HepG2 (cell line): ENCODE measurements at regions not wholly inside any gene's neighbourhood (a gene's known extent, or its start where the extent isn't known, plus 50 kb on each side); places are given as distances from the start of the nearest gene placed in this dataset.
A peak's percentile ranks its signal among the peaks of the same experiment; 100 is the strongest.

ENCODE experiments used
- ATAC-seq: fragments of 200-7000 bp; cut with Tn5 transposase; 3 replicates; pipeline ENCODE4 v1.9.1; 2020; ENCODE audit warnings: mild to moderate bottlenecking, moderate library complexity
- BruUV-seq: library from RNA; stranded (reverse); fragments of 400-500 nt; replicated peaks from 2 replicates; lab custom pipeline; 2021; lab: Mats Ljungman, UMichigan
- CTCF ChIA-PET: fragments of 300-600 bp; formaldehyde crosslinking; extraction: SDS; loops from one replicate; lab custom pipeline; 2021; ENCODE audit warnings: low total read pairs, inconsistent platforms, low intra/inter-chr PET ratio; lab: Yijun Ruan, JAX
- POLR2A ChIA-PET: fragments of 350-600 bp; sonication (Branson Sonifier 250); formaldehyde crosslinking; loops from one replicate; lab custom pipeline; 2020; ENCODE audit warnings: antibody characterized with exemption, inconsistent platforms; lab: Yijun Ruan, JAX
- DNase-seq: peaks from one replicate; pipeline ENCODE4 v3.0.0-alpha.2; 2015; ENCODE audit warnings: low spot score
- FAIRE-seq: peaks from 3 replicates; lab custom pipeline; 2011; peaks lifted over from hg19 to GRCh38; lab: Jason Lieb, UNC
- H2AFZ ChIP-seq: one replicate; pipeline ENCODE4 v1.6.1; 2011; ENCODE audit warnings: low read length, inconsistent platforms
- H3K27ac ChIP-seq: fragments of 300-600 bp; 3 replicates; pipeline ENCODE4 v1.8.0; 2011; ENCODE audit warnings: mixed run types, mild to moderate bottlenecking, mixed read lengths, low read length, inconsistent platforms; ENCODE audit not compliant: insufficient read depth; ENCODE audit errors: extremely low read length
- H3K27me3 ChIP-seq, 2 experiments: fragments of 200-600 bp in 1 of 2; 2 replicates in 1 of 2; 3 replicates in 1 of 2; pipeline versions ENCODE4 v1.6.0 to v1.8.0; 2011; ENCODE audit warnings: low read length in 2 of 2, mild to moderate bottlenecking in 2 of 2, moderate library complexity in 2 of 2, inconsistent platforms in 1 of 2; ENCODE audit not compliant: insufficient read depth in 2 of 2, control insufficient read depth in 1 of 2
- H3K36me3 ChIP-seq, 2 experiments: fragments of 200-600 bp in 1 of 2; replicated peaks in 1 of 2; 2 replicates in 1 of 2; 3 replicates in 1 of 2; pipeline versions ENCODE4 v1.5.1 to v1.8.0; 2011; ENCODE audit warnings: low read length in 2 of 2, inconsistent platforms in 1 of 2; ENCODE audit not compliant: insufficient read depth in 2 of 2, control insufficient read depth in 1 of 2
- H3K4me1 ChIP-seq: 2 replicates; pipeline ENCODE4 v1.5.1; 2012; ENCODE audit warnings: low read length, inconsistent platforms; ENCODE audit not compliant: insufficient read depth
- H3K4me2 ChIP-seq: 2 replicates; pipeline ENCODE4 v1.6.0; 2011; ENCODE audit warnings: low read depth, low read length, inconsistent platforms
- H3K4me3 ChIP-seq, 3 experiments: fragments of 200-600 bp in 1 of 3; sonication (generic), shearing (Covaris generic) in 1 of 3; replicated peaks in 1 of 3; 2 replicates each; pipeline ENCODE4 v1.5.1; 2011 to 2016; ENCODE audit warnings: low read length in 3 of 3, inconsistent platforms in 2 of 3, low read depth in 2 of 3, mild to moderate bottlenecking in 2 of 3, control low read depth in 1 of 3, mixed read lengths in 1 of 3; ENCODE audit not compliant: insufficient read depth in 1 of 3
- H3K79me2 ChIP-seq: one replicate; pipeline ENCODE4 v1.6.1; 2011; ENCODE audit warnings: low read length, inconsistent platforms; ENCODE audit not compliant: insufficient read depth
- H3K9ac ChIP-seq: 2 replicates; pipeline ENCODE4 v1.6.0; 2011; ENCODE audit warnings: mild to moderate bottlenecking, low read depth, low read length, inconsistent platforms; ENCODE audit not compliant: insufficient read depth
- H3K9me3 ChIP-seq: 2 replicates; pipeline ENCODE4 v1.5.1; 2012; ENCODE audit warnings: mild to moderate bottlenecking, low read length
- H4K20me1 ChIP-seq: 2 replicates; pipeline ENCODE4 v1.6.0; 2011; ENCODE audit warnings: inconsistent platforms, mild to moderate bottlenecking, low read length, moderate library complexity; ENCODE audit not compliant: insufficient read depth
- CBFB ChIP-seq: sonication (generic); formaldehyde crosslinking; IDR thresholded peaks from 2 replicates; pipeline ENCODE4 v1.4.0; 2020; ENCODE audit warnings: missing genetic modification reagents
- HNF4G ChIP-seq, 2 experiments: sonication (generic) in 1 of 2; formaldehyde crosslinking in 1 of 2; IDR thresholded peaks; 2 replicates each; pipeline versions ENCODE4 v1.4.0 to v1.6.1; 2011 to 2020; ENCODE audit warnings: borderline replicate concordance in 2 of 2, low read depth in 2 of 2, mild to moderate bottlenecking in 2 of 2, low read length in 1 of 2, missing genetic modification reagents in 1 of 2, moderate library complexity in 1 of 2
- JDP2 ChIP-seq: sonication (generic); formaldehyde crosslinking; IDR thresholded peaks from 2 replicates; pipeline ENCODE4 v1.8.1; 2022; ENCODE audit warnings: missing genetic modification reagents, borderline replicate concordance
- KLF15 ChIP-seq: sonication (generic); formaldehyde crosslinking; IDR thresholded peaks from 2 replicates; pipeline ENCODE4 v1.8.1; 2023; ENCODE audit warnings: borderline replicate concordance, mild to moderate bottlenecking, inconsistent platforms, missing genetic modification reagents, mixed read lengths
- KMT2B ChIP-seq: IDR thresholded peaks from 2 replicates; pipeline ENCODE4 v1.6.1; 2016; ENCODE audit warnings: missing genetic modification reagents, missing compliant biosample characterization
- MAFK ChIP-seq, 2 experiments: IDR thresholded peaks in 1 of 2; conservative IDR thresholded peaks in 1 of 2; 2 replicates each; pipeline ENCODE4 v1.6.1; 2011; ENCODE audit warnings: improper control_type of control experiment in 2 of 2, low read length in 2 of 2
- SAFB2 ChIP-seq: sonication (generic); formaldehyde crosslinking; IDR thresholded peaks from 2 replicates; pipeline ENCODE4 v1.5.1; 2020; ENCODE audit warnings: missing genetic modification reagents, low read depth, mild to moderate bottlenecking, borderline replicate concordance
- SPEN ChIP-seq: sonication (generic); formaldehyde crosslinking; IDR thresholded peaks from 2 replicates; pipeline ENCODE4 v1.5.1; 2020; ENCODE audit warnings: low read depth, mild to moderate bottlenecking, missing genetic modification reagents
- STAG1 ChIP-seq: sonication (generic); formaldehyde crosslinking; IDR thresholded peaks from 2 replicates; pipeline ENCODE4 v1.4.0; 2020; ENCODE audit warnings: missing genetic modification reagents
- U2AF2 ChIP-seq: fragments of 200-400 bp; formaldehyde crosslinking; IDR thresholded peaks from 2 replicates; pipeline ENCODE4 v1.6.1; 2017; ENCODE audit warnings: low read depth, mild to moderate bottlenecking, low read length
- ZMYM3 ChIP-seq: sonication (generic); formaldehyde crosslinking; IDR thresholded peaks from 2 replicates; pipeline ENCODE4 v1.5.1; 2020; ENCODE audit warnings: mild to moderate bottlenecking, missing genetic modification reagents
- ZNF557 ChIP-seq: sonication (generic); formaldehyde crosslinking; IDR thresholded peaks from 2 replicates; pipeline ENCODE4 v1.4.0; 2020; ENCODE audit warnings: missing genetic modification reagents
- WGBS: methylation state at CpG from one replicate; pipeline ENCODE4 v1.1.6; 2017; ENCODE audit warnings: low lambda C conversion rate; 5-methylcytosine and 5-hydroxymethylcytosine counted together
- in situ Hi-C: cut with HindIII; loops from 2 replicates; pipeline ENCODE4 v1.10.0; 2017; ENCODE audit warnings: low pct_unique_long_range_greater_than_20kb; ENCODE audit not compliant: extremely low pct_ligation_motif_present
- intact Hi-C: fragments of 100-400 bp; cut with micrococcal nuclease; formaldehyde crosslinking; loops from one replicate; pipeline ENCODE4 v1.10.0; 2022; ENCODE audit not compliant: unreplicated experiment
- TF ChIP-seq, protein P1 (sequence below): fragments of 450-650 bp; IDR thresholded peaks from 2 replicates; pipeline ENCODE4 v1.6.1; 2016
- TF ChIP-seq, protein P2 (sequence below): sonication (generic); formaldehyde crosslinking; IDR thresholded peaks from 2 replicates; pipeline ENCODE4 v1.5.0; 2020; ENCODE audit warnings: missing genetic modification reagents, mild to moderate bottlenecking, borderline replicate concordance
- TF ChIP-seq, protein P3 (sequence below): sonication (generic); formaldehyde crosslinking; IDR thresholded peaks from 2 replicates; pipeline ENCODE4 v1.9.0; 2022; ENCODE audit warnings: low read depth, missing genetic modification reagents
- TF ChIP-seq, protein P4 (sequence below): sonication (generic); formaldehyde crosslinking; IDR thresholded peaks from 2 replicates; pipeline ENCODE4 v1.4.0; 2020; ENCODE audit warnings: missing genetic modification reagents

DNA sequence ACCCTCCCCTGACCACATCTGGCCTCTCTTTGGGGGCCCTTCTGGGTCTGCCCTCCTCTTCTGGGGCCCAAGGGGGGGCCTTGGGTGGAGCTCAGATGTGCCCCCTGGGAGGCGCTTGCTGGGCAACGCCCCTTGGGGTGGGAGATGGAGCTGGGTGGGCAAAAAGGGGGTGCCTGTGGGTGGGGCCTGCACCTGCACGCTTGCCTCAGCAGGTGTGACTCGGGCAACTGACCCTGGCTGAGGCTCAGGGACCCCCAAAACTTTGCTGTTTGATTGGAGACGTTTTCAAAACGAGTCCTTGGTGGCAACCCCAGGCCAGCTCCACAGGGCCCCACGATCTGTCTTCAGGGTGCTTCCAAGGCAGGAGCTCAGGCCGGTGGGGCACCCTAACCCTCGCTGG, 105.3 kb downstream of the SIK1 start (continued):
- TF ChIP-seq, protein P1, sequence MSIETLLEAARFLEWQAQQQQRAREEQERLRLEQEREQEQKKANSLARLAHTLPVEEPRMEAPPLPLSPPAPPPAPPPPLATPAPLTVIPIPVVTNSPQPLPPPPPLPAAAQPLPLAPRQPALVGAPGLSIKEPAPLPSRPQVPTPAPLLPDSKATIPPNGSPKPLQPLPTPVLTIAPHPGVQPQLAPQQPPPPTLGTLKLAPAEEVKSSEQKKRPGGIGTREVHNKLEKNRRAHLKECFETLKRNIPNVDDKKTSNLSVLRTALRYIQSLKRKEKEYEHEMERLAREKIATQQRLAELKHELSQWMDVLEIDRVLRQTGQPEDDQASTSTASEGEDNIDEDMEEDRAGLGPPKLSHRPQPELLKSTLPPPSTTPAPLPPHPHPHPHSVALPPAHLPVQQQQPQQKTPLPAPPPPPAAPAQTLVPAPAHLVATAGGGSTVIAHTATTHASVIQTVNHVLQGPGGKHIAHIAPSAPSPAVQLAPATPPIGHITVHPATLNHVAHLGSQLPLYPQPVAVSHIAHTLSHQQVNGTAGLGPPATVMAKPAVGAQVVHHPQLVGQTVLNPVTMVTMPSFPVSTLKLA: no peak
- TF ChIP-seq, protein P2, sequence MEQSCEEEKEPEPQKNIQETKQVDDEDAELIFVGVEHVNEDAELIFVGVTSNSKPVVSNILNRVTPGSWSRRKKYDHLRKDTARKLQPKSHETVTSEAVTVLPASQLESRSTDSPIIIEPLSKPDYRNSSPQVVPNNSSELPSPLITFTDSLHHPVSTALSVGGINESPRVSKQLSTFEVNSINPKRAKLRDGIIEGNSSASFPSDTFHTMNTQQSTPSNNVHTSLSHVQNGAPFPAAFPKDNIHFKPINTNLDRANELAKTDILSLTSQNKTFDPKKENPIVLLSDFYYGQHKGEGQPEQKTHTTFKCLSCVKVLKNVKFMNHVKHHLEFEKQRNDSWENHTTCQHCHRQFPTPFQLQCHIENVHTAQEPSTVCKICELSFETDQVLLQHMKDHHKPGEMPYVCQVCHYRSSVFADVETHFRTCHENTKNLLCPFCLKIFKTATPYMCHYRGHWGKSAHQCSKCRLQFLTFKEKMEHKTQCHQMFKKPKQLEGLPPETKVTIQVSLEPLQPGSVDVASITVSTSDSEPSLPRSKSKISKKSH: no peak
- TF ChIP-seq STAG1 (CRISPR knock-in tag) (no peak), U2AF2 (no peak), KMT2B (CRISPR knock-in tag) (no peak), CBFB (CRISPR knock-in tag) (no peak)
- TF ChIP-seq, protein P3, sequence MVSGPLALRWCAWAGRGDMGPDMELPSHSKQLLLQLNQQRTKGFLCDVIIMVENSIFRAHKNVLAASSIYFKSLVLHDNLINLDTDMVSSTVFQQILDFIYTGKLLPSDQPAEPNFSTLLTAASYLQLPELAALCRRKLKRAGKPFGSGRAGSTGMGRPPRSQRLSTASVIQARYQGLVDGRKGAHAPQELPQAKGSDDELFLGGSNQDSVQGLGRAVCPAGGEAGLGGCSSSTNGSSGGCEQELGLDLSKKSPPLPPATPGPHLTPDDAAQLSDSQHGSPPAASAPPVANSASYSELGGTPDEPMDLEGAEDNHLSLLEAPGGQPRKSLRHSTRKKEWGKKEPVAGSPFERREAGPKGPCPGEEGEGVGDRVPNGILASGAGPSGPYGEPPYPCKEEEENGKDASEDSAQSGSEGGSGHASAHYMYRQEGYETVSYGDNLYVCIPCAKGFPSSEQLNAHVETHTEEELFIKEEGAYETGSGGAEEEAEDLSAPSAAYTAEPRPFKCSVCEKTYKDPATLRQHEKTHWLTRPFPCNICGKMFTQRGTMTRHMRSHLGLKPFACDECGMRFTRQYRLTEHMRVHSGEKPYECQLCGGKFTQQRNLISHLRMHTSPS (CRISPR knock-in tag): no peak
- TF ChIP-seq, all 625 proteins: peak for 0

DNA sequence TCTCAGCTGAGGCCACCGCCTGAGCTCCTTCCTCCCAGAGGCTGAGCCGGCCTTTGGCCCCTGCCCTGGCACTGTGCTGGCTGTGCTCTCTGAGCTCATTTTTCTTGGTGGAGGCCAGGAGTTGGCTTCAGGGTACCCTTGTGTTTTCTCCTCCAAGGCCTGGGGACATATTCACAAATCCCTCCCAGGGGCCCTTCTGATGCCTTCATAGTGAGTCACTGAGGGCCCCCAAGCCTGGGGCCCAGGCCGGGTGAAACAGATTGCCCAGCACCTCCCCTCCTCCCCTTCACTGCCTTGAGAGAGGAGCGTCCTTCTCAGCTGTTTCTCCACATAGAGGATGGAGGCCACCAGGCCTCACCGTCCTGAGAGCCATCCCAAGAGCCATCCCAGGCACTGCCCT, 105.8 kb downstream of the SIK1 start:
- Histone ChIP-seq H3K9ac (no peak overlapping the region), H3K4me1 (peaks cover 26% of the 10 kb centered on the region), H3K4me2 (no peak overlapping the region; the same call in 1 of the 2 replicates), H3K4me3 (peak overlapping the region in 1 of 3 experiments; percentile 5; a peak in 1 of 6 replicates), H3K9me3 (no peaks in the 10 kb centered on the region), H2AFZ (no peak overlapping the region), H3K27me3 (peaks cover 2 to 56% of the 10 kb centered on the region in 2 experiments; a peak in 3 of 5 replicates), H3K36me3 (no peaks in the 10 kb centered on the region), H4K20me1 (no peaks in the 10 kb centered on the region), H3K27ac (no peak overlapping the region), H3K79me2 (no peaks in the 10 kb centered on the region)
- intact Hi-C loops: no loop called here
- CTCF ChIA-PET: no interaction called here
- no peak for DNase-seq
- BruUV-seq: no TSS peak
- 9% methylated on average over 3 of the region's 5 CpGs for WGBS
- FAIRE-seq: no peak
- peak; percentile 43 for ATAC-seq
- in situ Hi-C loops: no loop called here
- POLR2A ChIA-PET: interaction anchor here (0.7 to 1.9 kb wide), 8 partner anchors 8 to 33 kb away, joined by 3 to 10 read pairs (median 4); no protein-coding TSS in a partner anchor
- TF ChIP-seq SPEN: no peak
- no peak for TF ChIP-seq SAFB2 (CRISPR knock-in tag)
- TF ChIP-seq ZMYM3 (CRISPR knock-in tag): no peak
- no peak for TF ChIP-seq KLF15 (CRISPR knock-in tag)
- TF ChIP-seq, protein P4, sequence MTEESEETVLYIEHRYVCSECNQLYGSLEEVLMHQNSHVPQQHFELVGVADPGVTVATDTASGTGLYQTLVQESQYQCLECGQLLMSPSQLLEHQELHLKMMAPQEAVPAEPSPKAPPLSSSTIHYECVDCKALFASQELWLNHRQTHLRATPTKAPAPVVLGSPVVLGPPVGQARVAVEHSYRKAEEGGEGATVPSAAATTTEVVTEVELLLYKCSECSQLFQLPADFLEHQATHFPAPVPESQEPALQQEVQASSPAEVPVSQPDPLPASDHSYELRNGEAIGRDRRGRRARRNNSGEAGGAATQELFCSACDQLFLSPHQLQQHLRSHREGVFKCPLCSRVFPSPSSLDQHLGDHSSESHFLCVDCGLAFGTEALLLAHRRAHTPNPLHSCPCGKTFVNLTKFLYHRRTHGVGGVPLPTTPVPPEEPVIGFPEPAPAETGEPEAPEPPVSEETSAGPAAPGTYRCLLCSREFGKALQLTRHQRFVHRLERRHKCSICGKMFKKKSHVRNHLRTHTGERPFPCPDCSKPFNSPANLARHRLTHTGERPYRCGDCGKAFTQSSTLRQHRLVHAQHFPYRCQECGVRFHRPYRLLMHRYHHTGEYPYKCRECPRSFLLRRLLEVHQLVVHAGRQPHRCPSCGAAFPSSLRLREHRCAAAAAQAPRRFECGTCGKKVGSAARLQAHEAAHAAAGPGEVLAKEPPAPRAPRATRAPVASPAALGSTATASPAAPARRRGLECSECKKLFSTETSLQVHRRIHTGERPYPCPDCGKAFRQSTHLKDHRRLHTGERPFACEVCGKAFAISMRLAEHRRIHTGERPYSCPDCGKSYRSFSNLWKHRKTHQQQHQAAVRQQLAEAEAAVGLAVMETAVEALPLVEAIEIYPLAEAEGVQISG: no peak
- TF ChIP-seq HNF4G (IDR thresholded peaks at IDR 0.05; ENCODE audit: borderline replicate concordance, low read depth, low read length): 0 out of 2 replicates have a peak, but pooled peaks have one; percentile 10
- TF ChIP-seq HNF4G (CRISPR knock-in tag; IDR thresholded peaks at IDR 0.05; ENCODE audit: borderline replicate concordance, low read depth): no peak
- TF ChIP-seq MAFK (conservative IDR thresholded peaks at IDR 0.05 in 1 of 2, IDR thresholded peaks at IDR 0.05 in 1 of 2; ENCODE audit: low read length in 2 of 2): no peak
- no peak for TF ChIP-seq ZNF557 (CRISPR knock-in tag)
- no peak for TF ChIP-seq JDP2 (CRISPR knock-in tag)
